GM12878 (cell line): ENCODE measurements at regions not wholly inside any gene's neighbourhood (a gene's known extent, or its start where the extent isn't known, plus 50 kb on each side); places are given as distances from the start of the nearest gene placed in this dataset.

Experiments used
- CHD4 ChIP-seq: fragments of 200-600 bp; sonication (generic); IDR thresholded peaks from 2 replicates; pipeline ENCODE4 v1.6.1; 2016; ENCODE audit warnings: mild to moderate bottlenecking
- CREM ChIP-seq: IDR thresholded peaks from 2 replicates; pipeline ENCODE4 v1.6.1; 2014; ENCODE audit warnings: antibody characterized with exemption, low read depth
- EP300 ChIP-seq, 2 experiments: fragments of 150-350 bp in 1 of 2; IDR thresholded peaks; 2 replicates each; pipeline ENCODE4 v1.6.1; 2011 to 2012; ENCODE audit warnings: low read depth in 2 of 2, low read length in 2 of 2, borderline replicate concordance in 1 of 2, improper control_type of control experiment in 1 of 2, inconsistent platforms in 1 of 2; ENCODE audit not compliant: control insufficient read depth in 1 of 2
- FOS ChIP-seq: IDR thresholded peaks from 3 replicates; pipeline ENCODE4 v1.6.1; 2011; ENCODE audit warnings: borderline replicate concordance; ENCODE audit not compliant: insufficient read length; ENCODE audit errors: extremely low read depth
- HCFC1 ChIP-seq: fragments of 150-350 bp; IDR thresholded peaks from 2 replicates; pipeline ENCODE4 v1.6.1; 2014; ENCODE audit warnings: low read length
- SMAD1 ChIP-seq: fragments of 450-650 bp; IDR thresholded peaks from 2 replicates; pipeline ENCODE4 v1.6.1; 2018; ENCODE audit warnings: mild to moderate bottlenecking, low read depth; ENCODE audit not compliant: partially characterized antibody
- TAF1 ChIP-seq: IDR thresholded peaks from 2 replicates; pipeline ENCODE4 v1.6.1; 2011; ENCODE audit warnings: mild to moderate bottlenecking, low read depth, low read length, borderline replicate concordance
- TF ChIP-seq, protein P1 (sequence below): fragments of 450-650 bp; IDR thresholded peaks from 2 replicates; pipeline ENCODE4 v1.6.1; 2018; ENCODE audit warnings: mild to moderate bottlenecking, low read depth, moderate library complexity; ENCODE audit not compliant: partially characterized antibody
- TF ChIP-seq, protein P2 (sequence below), 3 experiments: IDR thresholded peaks in 2 of 3; conservative IDR thresholded peaks in 1 of 3; 2 replicates each; pipeline ENCODE4 v1.5.1; 2011; ENCODE audit warnings: low read depth in 3 of 3, low read length in 3 of 3, mild to moderate bottlenecking in 3 of 3, control low read depth in 2 of 3, moderate library complexity in 2 of 3, inconsistent platforms in 1 of 3, mixed read lengths in 1 of 3; ENCODE audit not compliant: control insufficient read depth in 2 of 3, insufficient read depth in 1 of 3; ENCODE audit errors: extremely low read depth in 1 of 3
- TF ChIP-seq, protein P3 (sequence below): fragments of 450-650 bp; IDR thresholded peaks from 2 replicates; pipeline ENCODE4 v1.6.1; 2014; ENCODE audit warnings: mild to moderate bottlenecking

DNA sequence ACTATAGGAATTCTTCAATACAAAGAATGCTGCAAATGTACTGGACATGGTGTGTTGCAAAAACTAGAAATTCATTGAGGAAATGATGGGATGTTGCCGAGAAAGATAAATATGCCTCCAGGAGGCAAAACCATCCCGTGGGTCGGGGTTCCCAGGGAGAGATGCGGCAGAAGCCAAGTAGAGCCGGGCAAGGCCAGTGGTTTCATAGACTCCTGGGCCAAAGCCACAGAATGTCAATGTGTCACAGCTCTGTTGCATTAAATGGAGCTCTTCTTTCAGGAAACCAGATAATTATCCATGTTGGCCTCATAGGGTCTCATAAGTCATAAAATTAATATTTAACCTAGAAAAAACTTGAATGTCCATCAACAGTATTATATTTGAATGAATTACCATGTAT, 419.5 kb upstream of the CDH10 start:
- TF ChIP-seq, protein P1, sequence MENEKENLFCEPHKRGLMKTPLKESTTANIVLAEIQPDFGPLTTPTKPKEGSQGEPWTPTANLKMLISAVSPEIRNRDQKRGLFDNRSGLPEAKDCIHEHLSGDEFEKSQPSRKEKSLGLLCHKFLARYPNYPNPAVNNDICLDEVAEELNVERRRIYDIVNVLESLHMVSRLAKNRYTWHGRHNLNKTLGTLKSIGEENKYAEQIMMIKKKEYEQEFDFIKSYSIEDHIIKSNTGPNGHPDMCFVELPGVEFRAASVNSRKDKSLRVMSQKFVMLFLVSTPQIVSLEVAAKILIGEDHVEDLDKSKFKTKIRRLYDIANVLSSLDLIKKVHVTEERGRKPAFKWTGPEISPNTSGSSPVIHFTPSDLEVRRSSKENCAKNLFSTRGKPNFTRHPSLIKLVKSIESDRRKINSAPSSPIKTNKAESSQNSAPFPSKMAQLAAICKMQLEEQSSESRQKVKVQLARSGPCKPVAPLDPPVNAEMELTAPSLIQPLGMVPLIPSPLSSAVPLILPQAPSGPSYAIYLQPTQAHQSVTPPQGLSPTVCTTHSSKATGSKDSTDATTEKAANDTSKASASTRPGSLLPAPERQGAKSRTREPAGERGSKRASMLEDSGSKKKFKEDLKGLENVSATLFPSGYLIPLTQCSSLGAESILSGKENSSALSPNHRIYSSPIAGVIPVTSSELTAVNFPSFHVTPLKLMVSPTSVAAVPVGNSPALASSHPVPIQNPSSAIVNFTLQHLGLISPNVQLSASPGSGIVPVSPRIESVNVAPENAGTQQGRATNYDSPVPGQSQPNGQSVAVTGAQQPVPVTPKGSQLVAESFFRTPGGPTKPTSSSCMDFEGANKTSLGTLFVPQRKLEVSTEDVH: no peak
- no peak for TF ChIP-seq TAF1
- no peak for TF ChIP-seq CREM
- TF ChIP-seq, protein P2, sequence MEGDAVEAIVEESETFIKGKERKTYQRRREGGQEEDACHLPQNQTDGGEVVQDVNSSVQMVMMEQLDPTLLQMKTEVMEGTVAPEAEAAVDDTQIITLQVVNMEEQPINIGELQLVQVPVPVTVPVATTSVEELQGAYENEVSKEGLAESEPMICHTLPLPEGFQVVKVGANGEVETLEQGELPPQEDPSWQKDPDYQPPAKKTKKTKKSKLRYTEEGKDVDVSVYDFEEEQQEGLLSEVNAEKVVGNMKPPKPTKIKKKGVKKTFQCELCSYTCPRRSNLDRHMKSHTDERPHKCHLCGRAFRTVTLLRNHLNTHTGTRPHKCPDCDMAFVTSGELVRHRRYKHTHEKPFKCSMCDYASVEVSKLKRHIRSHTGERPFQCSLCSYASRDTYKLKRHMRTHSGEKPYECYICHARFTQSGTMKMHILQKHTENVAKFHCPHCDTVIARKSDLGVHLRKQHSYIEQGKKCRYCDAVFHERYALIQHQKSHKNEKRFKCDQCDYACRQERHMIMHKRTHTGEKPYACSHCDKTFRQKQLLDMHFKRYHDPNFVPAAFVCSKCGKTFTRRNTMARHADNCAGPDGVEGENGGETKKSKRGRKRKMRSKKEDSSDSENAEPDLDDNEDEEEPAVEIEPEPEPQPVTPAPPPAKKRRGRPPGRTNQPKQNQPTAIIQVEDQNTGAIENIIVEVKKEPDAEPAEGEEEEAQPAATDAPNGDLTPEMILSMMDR (IDR thresholded peaks at IDR 0.05 in 2 of 3, conservative IDR thresholded peaks at IDR 0.05 in 1 of 3; ENCODE audit: control insufficient read depth in 2 of 3, extremely low read depth in 1 of 3, insufficient read depth in 1 of 3, low read depth in 3 of 3, low read length in 3 of 3): no peak
- no peak for TF ChIP-seq EP300 (IDR thresholded peaks at IDR 0.05; ENCODE audit: borderline replicate concordance in 1 of 2, control insufficient read depth in 1 of 2, low read depth in 2 of 2, low read length in 2 of 2)
- TF ChIP-seq SMAD1: no peak
- TF ChIP-seq FOS: no peak
- no peak for TF ChIP-seq CHD4
- no peak for TF ChIP-seq HCFC1
- TF ChIP-seq, protein P3, sequence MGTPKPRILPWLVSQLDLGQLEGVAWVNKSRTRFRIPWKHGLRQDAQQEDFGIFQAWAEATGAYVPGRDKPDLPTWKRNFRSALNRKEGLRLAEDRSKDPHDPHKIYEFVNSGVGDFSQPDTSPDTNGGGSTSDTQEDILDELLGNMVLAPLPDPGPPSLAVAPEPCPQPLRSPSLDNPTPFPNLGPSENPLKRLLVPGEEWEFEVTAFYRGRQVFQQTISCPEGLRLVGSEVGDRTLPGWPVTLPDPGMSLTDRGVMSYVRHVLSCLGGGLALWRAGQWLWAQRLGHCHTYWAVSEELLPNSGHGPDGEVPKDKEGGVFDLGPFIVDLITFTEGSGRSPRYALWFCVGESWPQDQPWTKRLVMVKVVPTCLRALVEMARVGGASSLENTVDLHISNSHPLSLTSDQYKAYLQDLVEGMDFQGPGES: no peak
